CD4-positive, alpha-beta T cell treated with Interleukin-2 at 100 ng/mL for 4 hours (primary cell): ENCODE measurements at regions not wholly inside any gene's neighbourhood (a gene's known extent, or its start where the extent isn't known, plus 50 kb on each side); places are given as distances from the start of the nearest gene placed in this dataset.

ENCODE experiments used
- DNase-seq: peaks from one replicate; pipeline ENCODE4 v3.0.0-alpha.2; 2020; ENCODE audit warnings: low spot score

DNA sequence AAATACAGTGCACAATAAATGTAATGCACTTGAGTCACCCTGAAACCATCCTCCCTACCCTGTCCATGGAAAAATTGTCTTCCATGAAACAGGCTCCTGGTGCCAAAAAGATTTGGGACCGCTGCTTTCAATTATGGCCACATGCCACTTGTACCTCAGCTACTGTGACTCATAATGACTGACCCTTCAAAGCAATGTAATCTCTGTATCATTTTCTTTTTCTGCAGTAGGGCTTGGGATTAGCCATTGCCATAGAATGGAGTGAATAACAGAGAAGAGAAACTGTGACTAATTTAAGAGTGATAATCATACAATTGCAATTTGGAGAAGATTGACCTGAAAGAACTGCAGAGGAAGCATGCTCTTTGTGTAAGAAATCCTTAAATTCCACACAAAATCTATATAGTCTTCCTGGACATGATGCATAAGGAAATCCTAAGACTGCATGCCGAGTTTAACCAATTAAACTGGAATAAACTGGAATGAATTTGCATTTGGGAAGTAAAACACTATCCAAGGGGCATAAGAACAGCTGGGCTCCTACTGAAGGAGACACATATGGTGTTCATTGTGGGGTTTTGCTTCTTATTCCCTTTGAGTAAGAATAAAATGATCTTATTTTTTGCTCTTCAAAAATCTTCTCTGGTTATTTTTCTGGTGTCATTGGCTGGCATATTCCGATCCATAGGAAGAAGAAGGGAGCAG, 59.5 kb upstream of the SLC7A1 start:
- DNase-seq = no peak

DNA sequence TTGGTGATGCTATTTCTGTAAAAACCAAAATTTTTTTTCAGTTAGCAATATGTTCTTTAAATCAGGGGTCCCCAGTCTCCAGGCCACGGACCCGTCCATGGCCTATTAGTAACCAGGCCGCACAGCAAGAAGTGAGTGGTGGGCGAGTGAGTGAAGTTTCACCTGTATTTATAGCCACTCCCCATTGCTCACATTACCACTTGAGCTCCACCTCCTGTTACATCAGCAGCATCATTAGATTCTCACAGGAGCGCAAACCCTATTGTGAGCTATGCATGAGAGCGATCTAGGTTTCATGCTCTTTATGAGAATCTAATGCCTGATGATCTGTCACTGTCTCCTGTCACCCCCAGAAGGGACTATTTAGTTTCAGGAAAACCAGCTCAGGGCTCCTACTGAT, 58.9 kb upstream of the SLC7A1 start:
- no peak for DNase-seq

- DNase-seq = no peak
Observed at GRCh38 chr13:29648760-29649159, 53.3 kb upstream of the SLC7A1 start.
